OCI-LY1 (cell line): ENCODE measurements at regions not wholly inside any gene's neighbourhood (a gene's known extent, or its start where the extent isn't known, plus 50 kb on each side); places are given as distances from the start of the nearest gene placed in this dataset.

Experiments used
- EZH2 ChIP-seq: fragments of 200-600 bp; sonication (generic), shearing (Covaris generic); IDR thresholded peaks from 2 replicates; pipeline ENCODE4 v1.8.0; 2017; ENCODE audit warnings: borderline replicate concordance, mixed run types, mild to moderate bottlenecking, antibody characterized with exemption, low read length, moderate library complexity, mixed read lengths
- TF ChIP-seq, protein P1 (sequence below): fragments of 200-600 bp; sonication (generic), shearing (Covaris generic); IDR thresholded peaks from 2 replicates; pipeline ENCODE4 v1.5.1; 2017; ENCODE audit warnings: mild to moderate bottlenecking, antibody characterized with exemption, low read length, moderate library complexity, mixed read lengths

DNA sequence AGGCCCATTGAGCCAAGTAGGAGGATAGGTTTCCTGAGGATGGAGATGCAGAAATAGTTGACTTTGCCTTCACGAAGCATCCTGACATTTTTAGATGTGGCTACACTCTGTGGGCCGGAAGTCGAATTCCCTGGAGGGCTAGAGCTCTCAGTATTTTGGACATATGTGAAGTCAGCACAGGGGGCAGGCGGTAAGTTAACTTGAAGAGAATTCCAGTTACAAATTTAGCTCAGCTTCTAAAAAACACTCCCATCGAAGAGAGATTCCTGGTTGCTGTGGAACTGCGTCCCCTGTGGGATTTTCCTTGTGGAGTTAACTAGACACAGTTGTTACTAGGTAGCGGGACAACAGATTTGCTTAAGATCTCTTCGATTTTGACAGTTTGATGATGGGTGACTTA, 161.9 kb upstream of the RGMA start:
- TF ChIP-seq, protein P1, sequence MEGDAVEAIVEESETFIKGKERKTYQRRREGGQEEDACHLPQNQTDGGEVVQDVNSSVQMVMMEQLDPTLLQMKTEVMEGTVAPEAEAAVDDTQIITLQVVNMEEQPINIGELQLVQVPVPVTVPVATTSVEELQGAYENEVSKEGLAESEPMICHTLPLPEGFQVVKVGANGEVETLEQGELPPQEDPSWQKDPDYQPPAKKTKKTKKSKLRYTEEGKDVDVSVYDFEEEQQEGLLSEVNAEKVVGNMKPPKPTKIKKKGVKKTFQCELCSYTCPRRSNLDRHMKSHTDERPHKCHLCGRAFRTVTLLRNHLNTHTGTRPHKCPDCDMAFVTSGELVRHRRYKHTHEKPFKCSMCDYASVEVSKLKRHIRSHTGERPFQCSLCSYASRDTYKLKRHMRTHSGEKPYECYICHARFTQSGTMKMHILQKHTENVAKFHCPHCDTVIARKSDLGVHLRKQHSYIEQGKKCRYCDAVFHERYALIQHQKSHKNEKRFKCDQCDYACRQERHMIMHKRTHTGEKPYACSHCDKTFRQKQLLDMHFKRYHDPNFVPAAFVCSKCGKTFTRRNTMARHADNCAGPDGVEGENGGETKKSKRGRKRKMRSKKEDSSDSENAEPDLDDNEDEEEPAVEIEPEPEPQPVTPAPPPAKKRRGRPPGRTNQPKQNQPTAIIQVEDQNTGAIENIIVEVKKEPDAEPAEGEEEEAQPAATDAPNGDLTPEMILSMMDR = no peak
- TF ChIP-seq EZH2 = no peak
